Endothelial cell of umbilical vein (primary cell): ENCODE measurements at regions not wholly inside any gene's neighbourhood (a gene's known extent, or its start where the extent isn't known, plus 50 kb on each side); places are given as distances from the start of the nearest gene placed in this dataset.
A peak's percentile ranks its signal among the peaks of the same experiment; 100 is the strongest.

Source experiments
- BruUV-seq: library from RNA; stranded (reverse); fragments of 400-500 nt; replicated peaks from 2 replicates; lab custom pipeline; 2021; lab: Mats Ljungman, UMichigan
- CTCF ChIA-PET: fragments of 300-600, 350-600 bp; sonication (Branson Sonifier 250); formaldehyde crosslinking; loops from one replicate; lab custom pipeline; 2021; ENCODE audit warnings: antibody characterized with exemption, inconsistent platforms; lab: Charles Lee
- POLR2A ChIA-PET: fragments of 300-600, 350-600 bp; sonication (Branson Sonifier 250); formaldehyde crosslinking; loops from one replicate; lab custom pipeline; 2021; ENCODE audit warnings: antibody characterized with exemption, inconsistent platforms; lab: Charles Lee
- DNase-seq: peaks from one replicate; pipeline ENCODE4 v3.0.0-alpha.2; 2011; ENCODE audit warnings: low read depth, low spot score
- FAIRE-seq: peaks from 2 replicates; lab custom pipeline; 2011; peaks lifted over from hg19 to GRCh38; lab: Jason Lieb, UNC
- H2AFZ ChIP-seq: 2 replicates; pipeline ENCODE4 v1.6.0; 2012; ENCODE audit warnings: low read depth, low read length, control low read depth, inconsistent platforms
- H3K27ac ChIP-seq: 2 replicates; pipeline ENCODE4 v1.5.1; 2011; ENCODE audit warnings: low read depth, mild to moderate bottlenecking, control low read depth, low read length, moderate library complexity; ENCODE audit not compliant: insufficient read depth
- H3K27me3 ChIP-seq, 2 experiments: 2 replicates each; pipeline versions ENCODE4 v1.6.0 to v1.6.1; 2011; ENCODE audit warnings: low read length in 2 of 2, mixed read lengths in 1 of 2; ENCODE audit not compliant: control insufficient read depth in 2 of 2, insufficient read depth in 2 of 2
- H3K36me3 ChIP-seq, 2 experiments: 2 replicates in 1 of 2; 3 replicates in 1 of 2; pipeline ENCODE4 v1.5.1; 2011; ENCODE audit warnings: low read length in 2 of 2, mild to moderate bottlenecking in 1 of 2, moderate library complexity in 1 of 2; ENCODE audit not compliant: control insufficient read depth in 2 of 2, insufficient read depth in 2 of 2; ENCODE audit errors: extremely low read depth in 1 of 2
- H3K4me1 ChIP-seq: 3 replicates; pipeline ENCODE4 v1.5.1; 2011; ENCODE audit warnings: mild to moderate bottlenecking, low read length; ENCODE audit not compliant: control insufficient read depth, insufficient read depth; ENCODE audit errors: extremely low read depth
- H3K4me2 ChIP-seq: 2 replicates; pipeline ENCODE4 v1.6.1; 2011; ENCODE audit warnings: low read length, control low read depth, mixed read lengths; ENCODE audit not compliant: insufficient read depth
- H3K4me3 ChIP-seq, 3 experiments: fragments of 200-600 bp in 1 of 3; sonication (generic), shearing (Covaris generic) in 1 of 3; replicated peaks in 1 of 3; 2 replicates each; pipeline ENCODE4 v1.5.1; 2011 to 2016; ENCODE audit warnings: control low read depth in 3 of 3, low read length in 3 of 3, mild to moderate bottlenecking in 2 of 3, inconsistent platforms in 1 of 3, low read depth in 1 of 3, moderate library complexity in 1 of 3; ENCODE audit not compliant: insufficient read depth in 1 of 3
- H3K79me2 ChIP-seq: 2 replicates; pipeline ENCODE4 v1.6.0; 2012; ENCODE audit warnings: low read length, inconsistent platforms; ENCODE audit not compliant: control insufficient read depth, insufficient read depth
- H3K9ac ChIP-seq: replicated peaks from 2 replicates; pipeline ENCODE3; 2011; ENCODE audit warnings: low read length, control low read depth; ENCODE audit not compliant: insufficient read depth; ENCODE audit errors: extremely low read depth
- H3K9me1 ChIP-seq: replicated peaks from 3 replicates; pipeline ENCODE4 v1.6.0; 2011; ENCODE audit warnings: mild to moderate bottlenecking, low read length; ENCODE audit not compliant: control insufficient read depth, insufficient read depth; ENCODE audit errors: extremely low read depth
- H3K9me3 ChIP-seq: replicated peaks from 2 replicates; pipeline ENCODE4 v1.5.1; 2012; ENCODE audit warnings: low read length, inconsistent platforms; ENCODE audit not compliant: control insufficient read depth, insufficient read depth
- H4K20me1 ChIP-seq: replicated peaks from 2 replicates; pipeline ENCODE3; 2011; ENCODE audit warnings: mild to moderate bottlenecking, low read length; ENCODE audit not compliant: control insufficient read depth, insufficient read depth; ENCODE audit errors: extremely low read depth
- CTCF ChIP-seq, 2 donors: IDR thresholded peaks; 1 replicate in 1 of 2; 2 replicates in 1 of 2; pipeline ENCODE4 v1.5.1; 2011; ENCODE audit warnings: low read length in 2 of 2, mild to moderate bottlenecking in 2 of 2, moderate library complexity in 2 of 2, control low read depth in 1 of 2, inconsistent platforms in 1 of 2, low read depth in 1 of 2; ENCODE audit not compliant: insufficient read depth in 1 of 2; ENCODE audit errors: extremely low read depth in 1 of 2
- EZH2 ChIP-seq: IDR thresholded peaks from 2 replicates; pipeline ENCODE4 v1.6.1; 2012; ENCODE audit warnings: borderline replicate concordance, low read depth, mild to moderate bottlenecking, moderate library complexity, low read length, inconsistent platforms; ENCODE audit not compliant: severe bottlenecking
- FOS ChIP-seq: IDR thresholded peaks from 2 replicates; pipeline ENCODE4 v1.6.1; 2011; ENCODE audit warnings: mild to moderate bottlenecking, low read length, moderate library complexity, borderline replicate concordance; ENCODE audit not compliant: insufficient read depth
- GATA2 ChIP-seq: IDR thresholded peaks from 2 replicates; pipeline ENCODE4 v1.7.0; 2011; ENCODE audit warnings: low read depth, mild to moderate bottlenecking, moderate library complexity, mixed read lengths, low read length; ENCODE audit not compliant: insufficient read length, insufficient read depth
- JUN ChIP-seq: IDR thresholded peaks from 2 replicates; pipeline ENCODE4 v1.6.1; 2011; ENCODE audit warnings: borderline replicate concordance, low read depth; ENCODE audit not compliant: insufficient read length, insufficient read depth
- MAX ChIP-seq: IDR thresholded peaks from 2 replicates; pipeline ENCODE4 v1.6.1; 2011; ENCODE audit not compliant: insufficient read depth, insufficient read length
- MYC ChIP-seq: IDR thresholded peaks from one replicate; pipeline ENCODE4 v1.6.1; 2011; ENCODE audit warnings: mild to moderate bottlenecking, low read depth, low read length
- POLR2A ChIP-seq: IDR thresholded peaks from 2 replicates; pipeline ENCODE4 v1.6.1; 2012; ENCODE audit warnings: low read depth, mild to moderate bottlenecking, control low read depth, low read length
- POLR2AphosphoS5 ChIP-seq: IDR thresholded peaks from 2 replicates; pipeline ENCODE4 v1.6.1; 2012; ENCODE audit warnings: low read depth, mild to moderate bottlenecking, control low read depth, low read length, moderate library complexity; ENCODE audit not compliant: insufficient read depth
- dilution Hi-C: fragments of 300-500 bp; cut with MboI; formaldehyde crosslinking; loops from one replicate; pipeline ENCODE4 v1.15.0; 2019; ENCODE audit warnings: low sequenced_read_pairs; ENCODE audit not compliant: extremely low pct_ligation_motif_present
- intact Hi-C: fragments of 100-400 bp; cut with micrococcal nuclease; formaldehyde crosslinking; loops from one replicate; pipeline ENCODE4 v1.10.0; 2022

DNA sequence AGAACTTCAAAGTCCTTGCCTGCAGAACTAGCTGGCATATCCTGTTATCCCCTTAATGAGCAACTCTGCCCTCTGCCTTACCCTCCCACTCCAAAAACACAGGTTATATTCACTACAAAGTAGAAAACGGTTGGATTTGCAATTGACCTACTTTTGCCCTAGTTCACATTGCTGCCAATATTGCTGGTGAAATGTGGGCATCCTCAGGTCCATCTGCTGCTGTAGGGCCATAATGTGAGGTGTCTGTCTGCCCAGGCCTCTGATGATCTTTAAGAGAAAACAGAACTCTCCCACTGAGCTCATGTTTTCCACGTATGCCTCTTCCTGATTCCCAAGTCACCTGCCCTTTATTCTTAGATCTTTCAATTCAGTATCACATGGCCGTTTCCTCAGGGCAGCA, 294.0 kb upstream of the CDH20 start:
- Histone ChIP-seq H3K9me3 (no peaks in the 10 kb centered on the region), H3K9me1 (no peaks in the 10 kb centered on the region), H3K36me3 (no peaks in the 10 kb centered on the region), H3K4me2 (no peak overlapping the region), H4K20me1 (no peaks in the 10 kb centered on the region), H3K27me3 (no peaks in the 10 kb centered on the region), H2AFZ (peak overlapping the region; percentile 18), H3K9ac (no peak overlapping the region), H3K4me3 (no peak overlapping the region), H3K4me1 (no peaks in the 10 kb centered on the region), H3K27ac (no peak overlapping the region), H3K79me2 (no peaks in the 10 kb centered on the region)
- BruUV-seq: no TSS peak
- intact Hi-C loops: no loop called here
- FAIRE-seq (no peak), DNase-seq (no peak)
- TF ChIP-seq POLR2AphosphoS5: no peak
- TF ChIP-seq POLR2A: no peak
- no peak for TF ChIP-seq JUN
- no peak for TF ChIP-seq EZH2
- TF ChIP-seq MAX: no peak
- TF ChIP-seq FOS: no peak
- no peak for TF ChIP-seq GATA2
- no peak for TF ChIP-seq CTCF (IDR thresholded peaks at IDR 0.05; ENCODE audit: extremely low read depth in 1 of 2, insufficient read depth in 1 of 2, low read depth in 1 of 2, low read length in 2 of 2)
- TF ChIP-seq MYC: no peak
- ChIA-PET CTCF (no interaction called here), POLR2A (no interaction called here)
- dilution Hi-C loops: no loop called here
